ENCODE measurements at regions not wholly inside any gene's neighbourhood (a gene's known extent, or its start where the extent isn't known, plus 50 kb on each side); places are given as distances from the start of the nearest gene placed in this dataset. TPM values are rescaled to one million over a fixed set of nuclear protein-coding genes. Genes with fewer than 3 reads are reported as not detected.

DNA sequence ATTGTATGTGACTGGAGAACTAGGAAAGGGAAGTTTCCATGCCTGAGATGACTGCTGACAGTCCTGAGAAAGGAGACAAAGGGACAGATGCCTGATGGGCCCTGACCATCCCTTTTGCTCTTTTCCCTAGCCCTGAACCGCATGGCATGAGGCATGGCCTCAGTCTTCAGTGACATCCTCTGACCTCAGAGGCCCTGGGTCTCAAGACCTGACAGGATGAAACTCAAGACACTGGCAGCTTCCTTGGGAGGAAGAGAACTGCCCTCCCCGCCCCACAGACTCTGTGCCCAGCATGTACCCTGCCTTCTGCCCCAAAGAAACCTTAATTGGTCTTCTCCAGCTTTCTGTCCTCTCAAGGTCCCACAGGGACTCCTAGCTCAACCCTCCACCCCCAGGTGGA is 444.1 kb downstream of the SOX6 start:
- DNase-seq (ENCODE audit: low read depth): no peak
- H3K4me3 ChIP-seq (ENCODE audit: low read depth, low read length): no peak overlapping the region
- no peak for TF ChIP-seq CTCF (IDR thresholded peaks at IDR 0.05; ENCODE audit: insufficient read depth, low read depth, low read length)

DNA sequence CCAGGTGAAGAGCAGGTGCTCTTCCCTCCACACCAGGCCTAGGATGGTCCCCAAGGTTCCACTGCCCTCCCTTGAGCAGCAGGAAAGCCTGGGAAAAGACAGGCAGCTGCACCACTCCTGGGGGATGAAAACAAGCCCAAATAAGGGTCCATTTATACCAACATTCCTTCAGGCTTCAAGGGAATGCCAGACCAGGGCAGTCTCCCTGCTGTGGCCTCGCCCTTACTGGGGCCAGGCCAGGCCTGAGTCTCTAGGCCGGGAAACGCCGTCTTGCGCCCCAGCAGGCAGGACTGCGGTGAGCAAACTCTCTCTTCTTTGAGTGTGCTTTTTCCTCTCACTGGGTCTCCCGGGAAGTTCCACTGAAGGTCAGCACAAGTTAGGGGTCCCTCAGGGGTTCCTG is 443.5 kb downstream of the SOX6 start:
- no peak for DNase-seq (ENCODE audit: low read depth)
- H3K4me3 ChIP-seq (ENCODE audit: low read depth, low read length): no peak overlapping the region
- TF ChIP-seq CTCF (IDR thresholded peaks at IDR 0.05; ENCODE audit: insufficient read depth, low read depth, low read length): no peak

DNA sequence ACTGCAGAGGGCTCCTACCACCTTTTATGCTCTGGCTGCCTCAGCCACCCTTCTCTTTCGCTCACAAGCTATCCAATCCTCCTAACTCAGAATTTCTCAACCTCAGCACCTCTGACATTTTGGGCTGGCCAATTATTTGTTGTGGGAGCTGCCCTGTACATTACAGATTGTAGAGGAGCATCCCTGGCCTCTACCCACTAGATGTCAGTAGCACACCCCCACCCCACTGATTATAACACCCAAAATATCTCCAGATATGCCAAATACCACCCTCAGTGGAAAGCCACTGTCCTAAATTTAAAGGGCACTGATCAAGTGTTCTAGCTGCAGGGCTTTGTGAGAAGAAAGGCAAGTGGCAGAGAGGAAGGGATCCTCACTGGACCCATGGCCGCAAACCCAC is 443.1 kb downstream of the SOX6 start:
- DNase-seq (ENCODE audit: low read depth): no peak
- no peak overlapping the region for H3K4me3 ChIP-seq (ENCODE audit: low read depth, low read length)
- peak; percentile 31 for TF ChIP-seq CTCF (IDR thresholded peaks at IDR 0.05; ENCODE audit: insufficient read depth, low read depth, low read length)

Small RNAs in the stretch of these regions (small RNA-seq; reads per million reads assigned to genes)
- gene RF00324: not detected
